ENCODE measurements at regions not wholly inside any gene's neighbourhood (a gene's known extent, or its start where the extent isn't known, plus 50 kb on each side); places are given as distances from the start of the nearest gene placed in this dataset.

DNA sequence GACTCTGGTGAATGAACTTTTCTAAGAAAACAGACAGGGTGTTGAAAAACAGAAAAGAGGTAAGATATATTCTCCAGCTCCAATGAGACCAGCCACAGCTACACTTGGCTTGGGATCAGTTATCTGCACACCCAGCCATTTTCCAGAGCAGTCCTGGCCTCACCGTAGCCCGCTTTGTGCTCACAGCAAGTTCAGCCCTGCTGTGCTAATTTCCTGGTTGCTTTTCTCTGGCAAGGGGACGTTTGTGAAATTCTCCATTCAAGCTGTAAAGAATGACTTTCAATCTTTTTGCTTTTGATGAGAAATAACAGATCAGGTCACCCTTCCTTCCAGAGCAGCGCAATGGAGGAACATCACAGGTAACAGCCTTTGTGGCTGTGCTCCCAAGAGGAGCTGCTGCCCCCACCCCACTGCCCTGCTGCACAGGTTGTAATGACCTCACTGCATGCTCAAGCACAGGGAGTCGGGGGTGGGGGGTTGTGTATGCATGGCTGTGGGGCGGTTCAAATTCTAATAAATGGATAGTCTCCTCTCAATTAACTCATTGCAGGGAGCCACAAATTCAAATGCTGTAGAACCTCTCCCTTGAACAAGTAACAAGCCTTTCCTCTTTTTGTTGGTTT is 516.6 kb upstream of the NBEA start:
- H3K4me3 ChIP-seq (ENCODE audit: low read depth, low read length) = no peak overlapping the region
- TF ChIP-seq, protein P1, sequence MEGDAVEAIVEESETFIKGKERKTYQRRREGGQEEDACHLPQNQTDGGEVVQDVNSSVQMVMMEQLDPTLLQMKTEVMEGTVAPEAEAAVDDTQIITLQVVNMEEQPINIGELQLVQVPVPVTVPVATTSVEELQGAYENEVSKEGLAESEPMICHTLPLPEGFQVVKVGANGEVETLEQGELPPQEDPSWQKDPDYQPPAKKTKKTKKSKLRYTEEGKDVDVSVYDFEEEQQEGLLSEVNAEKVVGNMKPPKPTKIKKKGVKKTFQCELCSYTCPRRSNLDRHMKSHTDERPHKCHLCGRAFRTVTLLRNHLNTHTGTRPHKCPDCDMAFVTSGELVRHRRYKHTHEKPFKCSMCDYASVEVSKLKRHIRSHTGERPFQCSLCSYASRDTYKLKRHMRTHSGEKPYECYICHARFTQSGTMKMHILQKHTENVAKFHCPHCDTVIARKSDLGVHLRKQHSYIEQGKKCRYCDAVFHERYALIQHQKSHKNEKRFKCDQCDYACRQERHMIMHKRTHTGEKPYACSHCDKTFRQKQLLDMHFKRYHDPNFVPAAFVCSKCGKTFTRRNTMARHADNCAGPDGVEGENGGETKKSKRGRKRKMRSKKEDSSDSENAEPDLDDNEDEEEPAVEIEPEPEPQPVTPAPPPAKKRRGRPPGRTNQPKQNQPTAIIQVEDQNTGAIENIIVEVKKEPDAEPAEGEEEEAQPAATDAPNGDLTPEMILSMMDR (conservative IDR thresholded peaks at IDR 0.05; ENCODE audit: low read depth, low read length) = no peak
- DNase-seq (ENCODE audit: low read depth) = no peak

DNA sequence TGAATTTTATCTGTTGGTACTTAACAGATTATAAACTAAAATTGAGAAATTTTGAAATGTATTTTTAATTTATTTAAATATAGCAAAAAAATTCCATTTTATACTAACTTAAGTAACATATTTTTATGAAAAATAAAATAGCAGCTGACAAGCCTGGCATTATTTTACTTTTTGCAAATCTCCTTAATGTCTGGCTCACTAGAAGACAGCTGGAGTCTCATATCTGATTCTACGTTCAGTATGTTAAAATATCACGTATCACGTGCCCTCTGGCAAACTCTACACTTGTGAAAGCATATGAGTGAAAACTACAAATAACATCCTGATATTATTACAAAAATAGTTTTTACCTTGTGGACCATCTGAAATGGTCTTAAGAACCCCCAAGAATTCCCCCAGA is 513.2 kb upstream of the NBEA start:
- no peak for DNase-seq (ENCODE audit: low read depth)
- TF ChIP-seq, protein P1 (conservative IDR thresholded peaks at IDR 0.05; ENCODE audit: low read depth, low read length) = no peak
- H3K4me3 ChIP-seq (ENCODE audit: low read depth, low read length) = no peak overlapping the region

DNA sequence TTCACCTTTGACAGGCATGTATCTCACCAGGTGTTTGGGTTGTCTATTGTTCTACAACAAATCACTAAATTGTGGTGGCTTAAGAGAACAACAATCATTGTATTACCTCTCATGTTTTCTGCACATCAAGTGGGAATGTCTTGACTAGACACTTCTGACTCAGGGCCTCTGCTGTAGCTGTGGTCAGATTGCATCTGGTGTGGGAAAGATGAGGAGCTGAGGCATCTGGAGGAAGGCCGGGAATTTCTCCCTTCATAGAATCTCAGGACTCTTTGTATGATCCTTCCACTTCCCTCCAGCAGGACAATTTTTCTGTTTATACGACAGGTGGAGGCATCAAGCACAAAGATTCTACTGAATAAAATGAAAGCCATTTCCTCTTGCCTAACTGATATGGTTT is 511.8 kb upstream of the NBEA start:
- peak; percentile 19 for DNase-seq (ENCODE audit: low read depth)

DNA sequence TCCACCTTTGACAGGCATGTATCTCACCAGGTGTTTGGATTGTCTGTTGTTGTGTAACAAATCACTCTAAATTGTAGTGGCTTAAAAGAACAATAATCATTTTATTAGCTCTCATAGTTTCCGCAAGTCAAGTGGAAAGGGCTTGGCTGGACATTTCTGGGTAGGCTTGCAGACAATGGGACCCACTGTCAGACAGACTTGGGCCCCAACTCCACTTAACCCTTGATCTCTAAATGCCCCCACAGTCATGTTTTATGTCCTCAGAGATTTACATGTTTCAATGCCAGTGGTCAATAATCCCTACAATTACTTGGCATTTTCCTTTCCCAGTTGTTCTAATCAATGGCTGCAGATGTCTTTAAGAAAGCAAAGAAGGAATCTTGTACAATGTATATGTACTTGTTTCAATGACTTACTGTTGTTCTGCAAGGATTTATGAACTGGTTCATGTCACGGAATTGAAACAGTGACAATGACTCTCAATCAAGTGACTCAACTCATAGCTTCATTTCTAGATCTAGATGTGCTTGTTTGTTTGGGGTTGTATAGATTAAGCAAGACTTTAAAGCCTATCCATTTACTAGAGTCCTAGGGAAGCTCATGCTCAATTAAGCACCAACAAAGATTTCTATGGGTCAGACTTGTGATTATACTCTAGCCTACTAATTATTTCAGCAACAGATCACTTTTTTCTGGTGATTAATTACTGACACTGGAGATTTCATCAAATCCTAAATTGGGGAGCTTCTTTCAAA is 510.1 kb upstream of the NBEA start:
- no peak overlapping the region for H3K4me3 ChIP-seq (ENCODE audit: low read depth, low read length)
- TF ChIP-seq, protein P1 (conservative IDR thresholded peaks at IDR 0.05; ENCODE audit: low read depth, low read length) = no peak
- DNase-seq (ENCODE audit: low read depth) = no peak

More for the DNA sequence above, 511.8 kb upstream of the NBEA start:
- H3K4me3 ChIP-seq (ENCODE audit: low read depth, low read length) = no peak overlapping the region
- TF ChIP-seq, protein P1 (conservative IDR thresholded peaks at IDR 0.05; ENCODE audit: low read depth, low read length) = no peak

DNA sequence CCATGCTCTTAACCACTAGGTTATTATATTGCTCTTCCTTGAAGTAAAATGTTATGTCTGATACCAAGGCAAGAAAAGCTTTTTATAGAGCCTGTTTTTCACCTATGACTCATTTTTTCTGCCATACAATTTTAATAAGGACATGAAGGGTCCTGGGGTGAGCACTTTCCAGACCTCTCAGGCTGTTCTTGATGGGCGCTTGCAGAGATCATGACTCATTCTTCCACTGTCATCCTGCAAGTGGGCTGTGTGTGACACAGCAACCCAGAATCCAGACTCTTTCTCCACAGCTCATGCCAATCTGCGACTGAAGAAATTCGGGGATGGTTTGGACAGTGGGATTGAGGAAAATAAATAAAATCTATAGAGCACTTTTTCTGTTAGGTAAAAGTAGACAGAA is 506.7 kb upstream of the NBEA start:
- peak; percentile 68 for DNase-seq (ENCODE audit: low read depth)

DNA sequence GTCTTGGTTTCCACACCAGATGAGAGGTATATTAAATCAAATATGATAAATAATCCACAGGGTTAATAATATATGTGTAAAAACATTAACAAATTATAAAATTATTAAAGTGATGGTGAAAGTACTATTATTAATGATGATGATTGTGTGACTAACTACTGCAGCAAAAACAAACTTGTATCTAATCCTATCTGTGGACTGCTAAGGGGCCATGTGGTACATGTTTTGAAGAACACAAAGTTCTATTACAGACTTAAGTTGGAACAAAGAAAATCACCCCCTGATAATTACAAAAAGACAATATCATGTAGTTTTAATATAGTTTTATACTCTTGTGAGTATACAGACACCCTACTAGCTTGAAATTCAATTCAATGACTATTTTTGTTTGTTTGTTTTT is 504.2 kb upstream of the NBEA start:
- TF ChIP-seq, protein P1 (conservative IDR thresholded peaks at IDR 0.05; ENCODE audit: low read depth, low read length) = no peak
- no peak overlapping the region for H3K4me3 ChIP-seq (ENCODE audit: low read depth, low read length)
- no peak for DNase-seq (ENCODE audit: low read depth)

More for the DNA sequence above, 506.7 kb upstream of the NBEA start:
- no peak overlapping the region for H3K4me3 ChIP-seq (ENCODE audit: low read depth, low read length)
- TF ChIP-seq, protein P1 (conservative IDR thresholded peaks at IDR 0.05; ENCODE audit: low read depth, low read length) = no peak

DNA sequence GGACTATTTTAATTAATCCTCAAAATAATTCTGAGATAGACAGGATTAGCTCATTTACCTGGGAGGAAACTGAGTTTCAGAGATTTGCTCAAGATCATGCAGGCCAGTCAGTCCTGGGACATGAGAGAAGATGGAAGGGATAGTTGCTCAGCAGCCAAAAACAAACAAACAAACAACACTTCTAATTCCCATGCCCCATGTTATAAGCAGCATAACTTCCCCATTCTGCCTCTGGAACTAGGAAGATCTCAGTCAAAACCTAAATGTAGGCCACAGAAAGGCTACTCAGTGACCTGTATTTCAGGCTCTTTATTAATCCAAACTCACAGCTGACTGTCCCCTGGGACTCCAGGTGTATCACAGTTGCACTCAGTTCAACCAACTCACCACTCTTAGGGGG is 489.2 kb upstream of the NBEA start:
- H3K4me3 ChIP-seq (ENCODE audit: low read depth, low read length) = no peak overlapping the region
- TF ChIP-seq, protein P1 (conservative IDR thresholded peaks at IDR 0.05; ENCODE audit: low read depth, low read length) = no peak
- DNase-seq (ENCODE audit: low read depth) = no peak

All from choroid plexus epithelial cell (primary cell).